HepG2 (cell line): ENCODE measurements at regions not wholly inside any gene's neighbourhood (a gene's known extent, or its start where the extent isn't known, plus 50 kb on each side); places are given as distances from the start of the nearest gene placed in this dataset.

Experiments
- ATAC-seq: fragments of 200-7000 bp; cut with Tn5 transposase; 3 replicates; pipeline ENCODE4 v1.9.1; 2020; ENCODE audit warnings: mild to moderate bottlenecking, moderate library complexity
- BruUV-seq: library from RNA; stranded (reverse); fragments of 400-500 nt; replicated peaks from 2 replicates; lab custom pipeline; 2021; lab: Mats Ljungman, UMichigan
- CTCF ChIA-PET: fragments of 300-600 bp; formaldehyde crosslinking; extraction: SDS; loops from one replicate; lab custom pipeline; 2021; ENCODE audit warnings: low total read pairs, inconsistent platforms, low intra/inter-chr PET ratio; lab: Yijun Ruan, JAX
- POLR2A ChIA-PET: fragments of 350-600 bp; sonication (Branson Sonifier 250); formaldehyde crosslinking; loops from one replicate; lab custom pipeline; 2020; ENCODE audit warnings: antibody characterized with exemption, inconsistent platforms; lab: Yijun Ruan, JAX
- DNase-seq: peaks from one replicate; pipeline ENCODE4 v3.0.0-alpha.2; 2015; ENCODE audit warnings: low spot score
- FAIRE-seq: peaks from 3 replicates; lab custom pipeline; 2011; peaks lifted over from hg19 to GRCh38; lab: Jason Lieb, UNC
- H2AFZ ChIP-seq: one replicate; pipeline ENCODE4 v1.6.1; 2011; ENCODE audit warnings: low read length, inconsistent platforms
- H3K27ac ChIP-seq: fragments of 300-600 bp; 3 replicates; pipeline ENCODE4 v1.8.0; 2011; ENCODE audit warnings: mixed run types, mild to moderate bottlenecking, mixed read lengths, low read length, inconsistent platforms; ENCODE audit not compliant: insufficient read depth; ENCODE audit errors: extremely low read length
- H3K27me3 ChIP-seq, 2 experiments: fragments of 200-600 bp in 1 of 2; 2 replicates in 1 of 2; 3 replicates in 1 of 2; pipeline versions ENCODE4 v1.6.0 to v1.8.0; 2011; ENCODE audit warnings: low read length in 2 of 2, mild to moderate bottlenecking in 2 of 2, moderate library complexity in 2 of 2, inconsistent platforms in 1 of 2; ENCODE audit not compliant: insufficient read depth in 2 of 2, control insufficient read depth in 1 of 2
- H3K36me3 ChIP-seq, 2 experiments: fragments of 200-600 bp in 1 of 2; replicated peaks in 1 of 2; 2 replicates in 1 of 2; 3 replicates in 1 of 2; pipeline versions ENCODE4 v1.5.1 to v1.8.0; 2011; ENCODE audit warnings: low read length in 2 of 2, inconsistent platforms in 1 of 2; ENCODE audit not compliant: insufficient read depth in 2 of 2, control insufficient read depth in 1 of 2
- H3K4me1 ChIP-seq: 2 replicates; pipeline ENCODE4 v1.5.1; 2012; ENCODE audit warnings: low read length, inconsistent platforms; ENCODE audit not compliant: insufficient read depth
- H3K4me2 ChIP-seq: 2 replicates; pipeline ENCODE4 v1.6.0; 2011; ENCODE audit warnings: low read depth, low read length, inconsistent platforms
- H3K4me3 ChIP-seq, 3 experiments: fragments of 200-600 bp in 1 of 3; sonication (generic), shearing (Covaris generic) in 1 of 3; replicated peaks in 1 of 3; 2 replicates each; pipeline ENCODE4 v1.5.1; 2011 to 2016; ENCODE audit warnings: low read length in 3 of 3, inconsistent platforms in 2 of 3, low read depth in 2 of 3, mild to moderate bottlenecking in 2 of 3, control low read depth in 1 of 3, mixed read lengths in 1 of 3; ENCODE audit not compliant: insufficient read depth in 1 of 3
- H3K79me2 ChIP-seq: one replicate; pipeline ENCODE4 v1.6.1; 2011; ENCODE audit warnings: low read length, inconsistent platforms; ENCODE audit not compliant: insufficient read depth
- H3K9ac ChIP-seq: 2 replicates; pipeline ENCODE4 v1.6.0; 2011; ENCODE audit warnings: mild to moderate bottlenecking, low read depth, low read length, inconsistent platforms; ENCODE audit not compliant: insufficient read depth
- H3K9me3 ChIP-seq: 2 replicates; pipeline ENCODE4 v1.5.1; 2012; ENCODE audit warnings: mild to moderate bottlenecking, low read length
- H4K20me1 ChIP-seq: 2 replicates; pipeline ENCODE4 v1.6.0; 2011; ENCODE audit warnings: inconsistent platforms, mild to moderate bottlenecking, low read length, moderate library complexity; ENCODE audit not compliant: insufficient read depth
- MAFF ChIP-seq: IDR thresholded peaks from 2 replicates; pipeline ENCODE4 v1.6.1; 2011; ENCODE audit warnings: low read depth, low read length, improper control_type of control experiment
- MAFK ChIP-seq, 2 experiments: IDR thresholded peaks in 1 of 2; conservative IDR thresholded peaks in 1 of 2; 2 replicates each; pipeline ENCODE4 v1.6.1; 2011; ENCODE audit warnings: improper control_type of control experiment in 2 of 2, low read length in 2 of 2
- SMARCE1 ChIP-seq: fragments of 450-650 bp; IDR thresholded peaks from 2 replicates; pipeline ENCODE4 v1.6.1; 2017; ENCODE audit warnings: borderline replicate concordance
- SSRP1 ChIP-seq: IDR thresholded peaks from 2 replicates; pipeline ENCODE4 v1.6.1; 2016; ENCODE audit warnings: control low read depth
- TCF12 ChIP-seq, 2 experiments: fragments of 450-650 bp in 1 of 2; sonication (generic) in 1 of 2; formaldehyde crosslinking in 1 of 2; IDR thresholded peaks; 2 replicates each; pipeline versions ENCODE4 v1.6.1 to v1.8.0; 2017 to 2022; ENCODE audit warnings: antibody characterized with exemption in 1 of 2, mild to moderate bottlenecking in 1 of 2, missing genetic modification reagents in 1 of 2, moderate library complexity in 1 of 2
- ZKSCAN8 ChIP-seq: IDR thresholded peaks from 2 replicates; pipeline ENCODE4 v1.6.1; 2016; ENCODE audit warnings: borderline replicate concordance, missing genetic modification reagents, missing compliant biosample characterization
- ZNF891 ChIP-seq: sonication (generic); formaldehyde crosslinking; IDR thresholded peaks from 2 replicates; pipeline ENCODE4 v1.5.0; 2020; ENCODE audit warnings: mild to moderate bottlenecking, missing genetic modification reagents
- WGBS: methylation state at CpG from one replicate; pipeline ENCODE4 v1.1.6; 2017; ENCODE audit warnings: low lambda C conversion rate; 5-methylcytosine and 5-hydroxymethylcytosine counted together
- in situ Hi-C: cut with HindIII; loops from 2 replicates; pipeline ENCODE4 v1.10.0; 2017; ENCODE audit warnings: low pct_unique_long_range_greater_than_20kb; ENCODE audit not compliant: extremely low pct_ligation_motif_present
- intact Hi-C: fragments of 100-400 bp; cut with micrococcal nuclease; formaldehyde crosslinking; loops from one replicate; pipeline ENCODE4 v1.10.0; 2022; ENCODE audit not compliant: unreplicated experiment

- no peaks in the 10 kb centered on the region for H3K36me3 ChIP-seq
- FAIRE-seq: no peak
- no peak overlapping the region for H3K4me3 ChIP-seq
- WGBS: 48% methylated on average over 8 of the region's 8 CpGs
- no peaks in the 10 kb centered on the region for H3K79me2 ChIP-seq
- no TSS peak for BruUV-seq
- H3K4me1 ChIP-seq: peaks cover 12% of the 10 kb centered on the region
- H3K9ac ChIP-seq: no peak overlapping the region
- H3K4me2 ChIP-seq: no peak overlapping the region
- no peak overlapping the region for H3K27ac ChIP-seq
- TF ChIP-seq SMARCE1 (no peak), SSRP1 (CRISPR knock-in tag) (no peak), MAFF (peak; percentile 32; the same call in 1 of the 2 replicates), MAFK (conservative IDR thresholded peaks at IDR 0.05 in 1 of 2, IDR thresholded peaks at IDR 0.05 in 1 of 2; ENCODE audit: low read length in 2 of 2) (peak; percentile 53 to 73)
- H3K9me3 ChIP-seq: no peaks in the 10 kb centered on the region
- no peak overlapping the region for H2AFZ ChIP-seq
- ChIA-PET CTCF (no interaction called here), POLR2A (no interaction called here)
- ATAC-seq: no peak
- in situ Hi-C loops: no loop called here
- intact Hi-C loops: no loop called here
- H4K20me1 ChIP-seq: no peaks in the 10 kb centered on the region
- H3K27me3 ChIP-seq: no peaks in the 10 kb centered on the region; a peak in 1 of 5 replicates
- no peak for DNase-seq
Measured at GRCh38 chr2:196263181-196263747, 91.9 kb upstream of the STK17B start.

GRCh38 chr2:196266351-196266750 is 95.0 kb upstream of the STK17B start:
- ChIA-PET CTCF (no interaction called here), POLR2A (no interaction called here)
- TF ChIP-seq ZKSCAN8: no peak
- TF ChIP-seq ZNF891 (CRISPR knock-in tag): no peak
- no peak for TF ChIP-seq TCF12 (IDR thresholded peaks at IDR 0.05)
- TF ChIP-seq TCF12 (CRISPR knock-in tag; IDR thresholded peaks at IDR 0.05): no peak
- no peak overlapping the region for H2AFZ ChIP-seq
- no peak for FAIRE-seq
- H3K79me2 ChIP-seq: no peaks in the 10 kb centered on the region
- intact Hi-C loops: no loop called here
- no peak overlapping the region for H3K27ac ChIP-seq
- H3K36me3 ChIP-seq: no peaks in the 10 kb centered on the region
- H3K9me3 ChIP-seq: no peaks in the 10 kb centered on the region
- H3K4me1 ChIP-seq: peaks cover 19% of the 10 kb centered on the region
- DNase-seq: no peak
- no peak for ATAC-seq
- no peak overlapping the region for H3K4me2 ChIP-seq
- H3K9ac ChIP-seq: no peak overlapping the region
- H3K27me3 ChIP-seq: no peaks in the 10 kb centered on the region
- no peaks in the 10 kb centered on the region for H4K20me1 ChIP-seq
- in situ Hi-C loops: no loop called here
- H3K4me3 ChIP-seq: no peak overlapping the region
- BruUV-seq: no TSS peak
